Activated T-cell treated with anti-CD3 and anti-CD28 coated beads, Interleukin-2, amount 50 U/mL, for 48 hours (primary cell): ENCODE measurements at regions not wholly inside any gene's neighbourhood (a gene's known extent, or its start where the extent isn't known, plus 50 kb on each side); places are given as distances from the start of the nearest gene placed in this dataset.

Experiments
- DNase-seq, 2 experiments: peaks; one replicate each; pipeline ENCODE4 v3.0.0-alpha.2; 2020

DNA sequence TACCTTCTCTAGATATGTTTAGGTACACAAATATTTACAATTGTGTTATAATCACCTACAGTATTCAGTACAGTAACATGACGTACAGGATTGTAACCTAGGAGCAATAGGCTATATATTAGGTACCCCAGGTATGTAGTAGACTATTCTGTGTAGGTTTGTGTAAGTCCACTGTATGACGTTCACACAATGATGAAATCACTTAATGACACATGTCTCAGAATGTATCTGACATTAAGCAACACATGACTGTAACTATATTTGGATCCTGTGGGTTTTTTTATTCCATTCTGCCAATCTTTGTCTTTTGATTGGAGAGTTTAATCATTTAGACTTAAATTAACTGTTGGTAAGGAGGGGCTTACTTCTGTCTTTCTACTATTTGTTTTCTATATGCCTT, 52.1 kb downstream of the STYXL2 start:
- no peak for DNase-seq

DNA sequence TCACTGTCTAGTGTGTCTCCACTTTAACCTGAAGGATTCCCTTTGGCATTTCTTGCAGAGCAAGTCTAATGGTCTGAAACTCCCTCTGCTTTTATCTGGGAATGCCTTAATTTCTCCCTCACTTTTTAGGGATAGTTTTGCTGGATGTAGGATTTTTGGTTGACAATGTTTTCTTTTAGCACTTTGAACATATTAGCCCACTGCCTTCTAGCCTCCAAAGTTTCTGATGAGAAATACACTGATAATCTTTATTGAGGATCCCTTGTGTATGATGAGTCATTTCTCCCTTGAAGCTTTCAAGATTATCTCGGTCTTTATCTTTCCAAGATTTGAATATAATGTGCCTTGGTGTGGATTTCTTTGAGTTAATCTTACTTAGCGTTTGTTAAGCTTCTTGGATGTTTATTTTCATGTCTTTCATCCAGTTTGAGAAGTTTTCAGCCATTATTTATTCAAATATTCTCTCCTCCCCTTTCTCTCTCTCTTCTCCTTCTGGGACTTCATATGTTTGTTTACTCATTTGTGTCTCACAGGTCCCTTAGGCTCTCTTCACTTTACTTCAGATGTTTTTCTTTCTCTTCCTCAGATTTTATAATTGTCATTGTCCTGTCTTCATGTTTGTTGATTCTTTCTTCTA, 53.1 kb downstream of the STYXL2 start:
- no peak for DNase-seq

DNA sequence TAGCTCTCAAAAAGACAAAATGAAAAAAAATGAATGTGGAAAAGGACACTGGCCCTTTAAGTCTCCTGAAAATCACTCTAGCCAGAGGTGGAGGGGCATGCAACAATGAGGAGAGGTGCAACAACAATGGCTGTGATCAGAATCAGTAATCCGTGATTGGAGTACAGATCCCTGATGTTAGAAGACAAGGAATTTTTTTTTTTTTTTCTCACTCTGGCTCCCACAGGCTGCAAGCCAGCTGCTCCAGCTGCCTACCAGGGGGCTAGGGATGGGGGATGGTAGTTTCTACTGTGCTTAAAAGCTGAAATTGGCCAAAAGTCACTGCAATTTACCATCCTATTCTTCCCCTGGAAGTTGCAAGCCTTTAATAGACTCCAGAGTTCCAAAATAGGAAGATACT, 54.5 kb downstream of the STYXL2 start:
- no peak for DNase-seq

DNA sequence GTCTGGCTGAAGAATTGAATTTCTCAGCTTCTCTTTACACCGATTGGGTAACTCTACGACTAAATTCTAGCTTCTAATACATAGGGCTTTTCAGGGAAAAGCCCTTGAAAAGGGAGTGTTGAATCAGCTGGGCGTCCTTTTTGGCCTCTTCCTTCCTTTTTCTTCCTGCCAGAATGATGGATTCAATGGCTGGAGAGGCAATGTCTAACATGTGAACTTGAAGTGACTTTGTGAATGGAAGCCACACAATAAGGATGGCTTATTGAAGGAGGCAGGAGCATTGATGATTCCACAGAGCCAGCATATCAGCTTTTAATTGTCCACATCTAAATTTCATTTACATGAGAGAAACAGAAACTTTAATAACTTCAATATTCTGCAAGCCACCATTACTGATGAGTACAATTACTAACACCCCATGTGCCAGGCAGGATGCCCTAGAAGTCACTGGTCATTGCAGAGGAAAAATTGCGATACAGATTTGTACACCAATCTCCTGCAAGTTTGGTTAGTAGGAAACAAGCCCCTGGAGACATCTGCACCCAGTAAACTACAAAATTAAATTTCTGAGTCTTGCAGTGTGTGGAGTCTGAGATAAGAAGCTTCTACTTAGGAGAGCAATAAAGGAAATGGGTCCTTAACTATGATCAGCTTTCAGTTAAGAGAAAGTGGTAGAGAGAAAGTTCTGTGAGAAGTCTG, 56.1 kb downstream of the STYXL2 start:
- no peak for DNase-seq

DNA sequence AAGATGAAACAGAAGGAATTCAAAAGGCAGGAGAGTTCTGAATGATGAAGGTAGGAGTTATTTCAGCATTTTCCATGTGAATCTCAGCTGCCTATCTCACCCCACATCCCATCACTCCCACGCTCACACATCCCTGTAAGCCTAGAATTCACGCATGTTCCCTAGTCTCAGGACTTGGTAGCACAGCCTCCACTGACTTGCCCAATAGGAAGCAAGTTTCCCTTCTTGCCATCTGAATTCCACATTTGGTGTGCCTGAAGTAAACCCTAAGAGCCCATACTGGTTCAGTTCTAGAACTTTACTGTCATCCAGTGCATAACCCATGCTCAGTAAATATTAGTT, 56.6 kb downstream of the STYXL2 start:
- no peak for DNase-seq

DNA sequence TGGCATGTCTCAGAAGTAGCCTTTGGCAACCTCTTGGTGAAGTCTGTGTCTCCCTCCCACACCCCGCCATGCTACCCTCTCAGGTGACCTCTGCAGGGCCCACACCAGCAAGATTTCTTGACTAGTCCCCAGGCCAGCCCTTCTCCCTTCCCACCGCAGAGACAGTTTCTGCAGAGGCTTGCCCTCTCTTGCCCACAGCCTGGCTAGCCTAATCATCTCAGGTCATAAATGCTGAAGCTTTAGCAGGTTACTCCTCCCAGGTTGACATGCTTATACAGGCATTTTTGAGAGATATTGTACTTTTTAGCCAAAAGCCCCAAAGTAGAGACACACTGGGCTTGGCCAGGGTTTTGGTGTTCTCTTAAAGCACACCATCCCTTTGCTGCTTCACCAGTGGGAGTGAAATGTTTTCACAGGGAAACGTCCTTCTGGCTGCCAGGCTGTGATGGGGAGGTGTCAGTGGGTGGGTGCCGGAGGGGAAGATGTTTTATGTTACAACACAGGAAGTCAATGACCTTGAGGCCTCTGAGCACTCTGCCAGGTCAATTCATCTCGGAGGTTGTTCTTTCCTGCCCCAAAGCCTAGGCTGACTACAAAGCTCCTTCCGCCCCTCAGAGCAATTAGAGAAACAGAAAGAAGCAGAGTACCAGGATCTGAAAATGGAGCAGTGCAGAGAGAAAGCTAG, 58.5 kb downstream of the STYXL2 start:
- peak in 1 of 2 experiments; percentile 24 for DNase-seq

DNA sequence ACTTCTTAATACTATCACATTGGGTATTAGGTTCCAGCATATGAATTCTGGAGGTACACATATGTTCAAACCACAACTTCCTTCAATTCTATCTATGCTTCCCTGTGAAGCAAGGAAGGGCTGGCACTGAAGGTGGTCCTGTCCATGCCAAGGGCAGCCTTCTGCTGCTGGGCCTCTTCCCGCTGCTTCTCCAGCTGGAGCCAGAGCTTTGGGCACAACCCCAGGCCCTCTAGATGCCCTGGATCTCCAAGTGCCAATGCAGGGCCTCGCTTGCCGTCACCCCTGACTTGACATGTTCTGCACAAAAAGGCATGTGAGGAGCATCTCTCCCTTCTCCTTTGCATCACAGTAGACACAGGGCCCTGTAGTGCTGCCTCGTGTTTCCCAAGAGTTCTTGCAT, 62.6 kb downstream of the STYXL2 start:
- DNase-seq: no peak

DNA sequence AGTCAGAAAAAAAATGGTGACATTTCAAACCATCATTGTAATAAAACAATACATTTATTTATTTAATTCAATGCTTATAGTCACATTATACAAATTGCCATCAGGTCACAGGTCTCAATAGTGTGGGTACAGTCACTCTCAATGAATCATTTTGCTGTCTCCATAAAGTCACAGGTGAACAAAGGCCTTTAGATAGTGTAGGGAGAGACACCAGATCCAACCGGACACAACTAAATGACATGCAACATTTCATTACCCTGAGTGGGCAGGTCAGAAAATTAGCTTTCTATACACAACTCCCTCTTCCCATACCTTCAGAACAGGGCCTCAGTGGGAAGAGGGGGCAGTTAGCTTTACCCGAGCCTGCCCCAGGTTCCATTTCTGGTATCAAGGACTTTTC, 63.2 kb downstream of the STYXL2 start:
- DNase-seq: no peak

DNA sequence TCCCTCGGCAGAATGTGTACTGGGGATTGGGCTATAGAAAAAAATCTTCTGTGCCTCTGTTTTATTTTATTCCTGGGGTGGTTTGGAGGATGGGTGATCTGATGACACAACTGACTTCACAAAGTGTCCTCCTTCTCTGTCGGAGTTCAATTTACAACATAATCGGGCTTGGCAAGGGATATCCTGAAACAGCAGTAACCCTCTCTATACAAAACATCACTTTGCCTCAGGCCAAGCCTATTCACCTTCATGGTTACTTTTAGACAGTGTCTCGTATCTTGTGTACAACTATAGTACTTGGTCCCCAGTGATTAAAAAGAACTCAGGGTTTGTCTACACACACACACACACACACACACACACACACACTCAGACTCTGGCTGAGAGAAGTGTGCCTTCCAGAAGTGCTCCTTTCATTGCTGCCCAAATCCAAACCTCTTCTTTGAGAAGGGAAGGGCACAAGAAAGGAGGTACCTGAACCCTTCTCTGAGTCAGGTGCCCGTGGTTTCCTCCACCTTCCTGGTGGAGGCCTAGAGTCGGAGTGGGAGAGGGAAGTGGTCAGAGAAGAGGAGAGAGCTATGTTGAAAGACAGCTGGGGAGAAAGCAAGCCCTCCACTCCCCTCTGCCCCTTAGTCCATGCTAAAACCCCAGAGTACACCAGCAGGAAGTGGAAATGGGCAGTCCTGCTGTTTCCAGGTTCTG, 62.4 kb upstream of the POU2F1 start:
- DNase-seq: no peak

DNA sequence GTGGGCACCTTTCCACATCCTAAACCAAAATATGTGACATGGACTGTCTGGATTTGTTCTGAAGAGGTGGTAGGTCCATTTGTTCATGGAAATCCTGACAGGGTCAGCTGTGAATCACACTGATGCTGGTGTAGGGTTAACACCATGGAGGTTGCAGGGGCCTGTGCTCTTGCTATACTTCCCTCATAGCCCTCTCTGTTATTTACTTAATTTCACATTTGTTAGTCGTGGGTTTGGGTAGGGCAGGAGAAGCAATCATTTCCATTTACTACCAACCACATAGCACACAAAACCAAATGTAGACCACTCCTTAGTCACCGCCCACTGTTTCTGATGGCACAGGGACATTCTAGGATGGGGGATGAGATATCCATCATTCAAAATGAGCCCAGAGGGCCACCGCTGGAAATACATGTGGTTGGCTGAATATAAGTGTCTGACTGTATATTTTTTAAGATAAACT, 61.8 kb upstream of the POU2F1 start:
- no peak for DNase-seq

DNA sequence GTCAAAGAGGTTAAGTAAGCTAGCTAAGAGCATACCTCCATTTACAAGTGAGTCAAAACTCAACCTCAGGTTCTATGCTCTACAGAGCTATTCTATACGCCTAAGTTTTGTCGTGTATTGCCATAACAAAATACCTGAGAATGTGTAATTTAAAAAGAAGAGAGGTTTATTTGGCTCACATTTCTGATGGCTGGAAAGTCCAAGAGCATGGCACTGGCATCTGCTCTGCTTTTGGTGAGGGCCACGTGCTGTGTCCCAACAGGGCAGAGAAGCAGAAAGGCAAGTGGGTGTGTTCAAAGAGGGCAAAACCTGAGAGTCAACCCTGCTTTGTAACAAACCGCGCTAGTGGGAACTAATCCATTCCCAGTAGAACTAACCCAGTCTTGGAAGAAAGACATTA, 60.9 kb upstream of the POU2F1 start:
- DNase-seq: no peak

DNA sequence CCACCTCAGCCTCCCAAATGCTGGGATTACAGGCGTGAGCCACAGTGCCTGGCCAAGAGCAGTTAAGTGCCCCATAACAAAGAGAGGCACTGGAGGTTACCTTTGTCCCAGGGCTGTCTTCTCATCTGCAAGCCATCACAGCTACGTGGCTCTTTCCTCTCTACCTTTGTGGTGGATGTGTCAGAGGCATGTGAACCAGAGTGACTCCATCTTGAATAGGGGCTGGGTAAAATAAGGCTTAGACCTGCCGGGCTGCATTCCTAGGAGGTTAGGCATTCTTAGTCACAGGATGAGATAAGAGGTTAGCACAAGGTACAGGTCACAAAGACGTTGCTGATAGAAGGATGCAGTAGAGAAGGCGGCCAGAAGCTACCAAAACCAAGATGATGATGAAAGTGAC, 59.4 kb upstream of the POU2F1 start:
- DNase-seq: no peak

DNA sequence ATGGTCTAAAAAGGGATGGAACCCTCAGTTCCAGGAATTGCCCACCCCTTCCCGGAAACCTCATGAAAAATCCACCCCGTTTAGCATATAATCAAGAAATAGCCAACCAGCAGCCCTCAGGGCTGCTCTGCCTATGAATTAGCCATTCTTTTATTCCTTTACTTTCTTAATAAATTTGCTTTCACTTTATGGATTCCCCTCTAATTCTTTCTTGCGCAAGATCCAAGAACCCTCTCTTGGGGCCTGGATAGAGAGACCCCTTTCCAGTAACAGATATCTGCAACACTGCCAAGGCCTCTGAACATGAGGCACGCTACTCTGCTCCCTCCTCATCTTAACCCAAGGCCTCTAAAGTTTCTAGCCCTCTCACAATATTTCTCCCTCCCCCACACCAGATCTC, 58.9 kb upstream of the POU2F1 start:
- DNase-seq: no peak

DNA sequence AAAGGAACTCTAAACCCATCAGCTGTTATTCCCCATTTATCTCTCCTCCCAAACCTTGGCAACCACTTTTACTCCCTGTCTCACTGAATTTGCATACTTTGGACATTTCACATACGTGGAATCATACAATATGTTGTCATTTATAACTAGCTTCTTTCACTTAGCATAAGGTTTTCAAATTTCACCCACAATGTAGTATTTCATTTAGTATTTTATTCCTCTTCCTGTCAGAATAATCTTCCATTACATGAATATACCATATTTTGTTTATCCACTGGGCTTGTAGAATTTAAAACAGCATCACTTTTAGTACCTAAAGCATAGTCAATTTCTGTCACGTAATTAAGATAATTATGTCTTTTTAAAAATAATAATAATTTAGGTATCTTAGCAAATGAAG, 55.5 kb upstream of the POU2F1 start:
- no peak for DNase-seq

DNA sequence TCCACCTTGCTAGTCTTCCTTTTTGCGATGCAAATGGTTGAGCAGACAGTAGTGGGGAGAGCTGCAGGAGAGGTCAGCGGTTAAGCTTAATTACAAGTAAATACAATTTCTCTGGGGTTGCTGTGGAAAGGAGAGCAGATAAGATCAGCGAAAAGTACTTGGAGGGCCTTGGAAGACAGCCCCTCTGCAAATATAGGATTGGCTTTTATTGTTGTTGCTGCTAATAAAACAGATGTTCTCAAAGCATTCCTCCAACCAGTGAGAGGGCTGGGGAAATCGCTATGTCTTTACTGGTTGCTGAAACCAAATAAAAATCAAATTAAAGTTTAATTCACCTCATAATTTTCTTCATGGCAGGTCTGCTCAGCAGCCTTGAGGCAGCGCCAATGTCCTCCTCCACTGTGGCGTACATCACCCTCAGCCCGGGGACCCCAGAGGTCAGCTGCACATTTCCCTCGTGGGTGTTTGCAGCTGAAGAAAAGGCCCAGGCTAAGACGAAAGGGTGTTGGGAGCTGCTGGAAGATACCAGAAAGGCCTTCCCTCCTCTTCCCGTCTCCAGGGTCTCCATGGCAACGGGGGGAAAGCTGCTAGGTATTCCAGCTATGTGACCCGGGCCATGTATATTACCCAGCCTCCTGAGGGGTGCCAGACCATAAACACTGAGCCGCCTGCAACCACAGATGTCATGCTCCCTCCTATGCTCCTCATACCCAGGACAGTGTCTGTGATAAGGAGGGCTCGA, 54.6 kb upstream of the POU2F1 start:
- DNase-seq: no peak

DNA sequence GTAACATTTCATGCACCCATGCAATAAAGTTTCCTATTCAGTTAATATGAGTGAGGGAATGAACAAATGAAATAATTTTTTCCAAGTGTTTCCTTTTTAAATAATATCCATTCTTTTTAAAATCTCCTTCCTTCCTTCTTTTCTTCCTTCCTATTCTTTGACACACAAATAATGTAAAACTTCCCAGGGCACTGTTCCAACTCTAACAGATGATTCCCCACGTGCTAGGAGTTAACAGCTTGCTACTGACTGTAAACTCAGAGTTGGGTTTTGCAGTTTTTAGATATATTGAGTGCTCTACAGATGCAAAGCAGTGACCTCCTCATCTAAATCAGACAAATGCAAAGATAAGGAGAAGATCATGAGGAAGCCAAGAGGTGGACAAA, 54.0 kb upstream of the POU2F1 start:
- DNase-seq: no peak

DNA sequence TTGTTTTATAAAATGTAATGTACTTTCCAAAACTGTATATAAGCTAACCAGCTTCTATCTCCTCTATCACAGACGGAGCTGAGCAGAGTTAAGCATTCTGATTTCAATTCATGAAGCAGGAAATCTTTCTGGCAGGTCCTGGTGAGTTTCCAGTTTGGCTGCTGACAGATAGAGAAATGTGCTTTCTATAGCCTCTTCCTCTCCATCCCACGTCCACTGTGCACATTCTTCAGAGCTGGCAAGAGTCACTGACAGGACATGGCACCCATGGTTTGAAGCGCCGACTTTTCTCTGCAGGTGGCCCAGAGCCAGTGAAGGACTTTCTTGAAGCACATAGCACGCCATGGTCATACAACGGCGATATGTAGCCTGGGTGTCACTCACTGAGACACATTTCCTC, 52.3 kb upstream of the POU2F1 start:
- no peak for DNase-seq

DNA sequence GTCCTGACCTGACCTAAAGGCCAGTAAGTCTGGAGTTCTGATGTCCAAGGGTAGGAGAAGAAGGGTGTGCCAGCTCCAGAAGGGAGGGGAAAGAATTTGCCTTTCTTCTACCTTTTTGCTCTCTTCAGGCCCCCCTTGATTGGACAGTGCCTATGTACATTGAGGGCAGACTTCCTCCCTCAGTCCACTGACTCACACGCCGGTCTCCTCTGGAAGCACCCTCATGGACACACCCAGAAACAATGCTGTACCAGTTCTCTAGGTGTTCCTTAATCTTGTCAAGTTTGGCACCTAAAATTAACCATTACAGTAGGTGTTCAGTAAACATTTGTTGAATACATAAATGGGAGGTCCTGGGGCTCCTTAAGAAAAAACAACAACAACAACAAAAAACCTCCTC, 51.0 kb upstream of the POU2F1 start:
- no peak for DNase-seq
